B cell (primary cell): ENCODE measurements at regions not wholly inside any gene's neighbourhood (a gene's known extent, or its start where the extent isn't known, plus 50 kb on each side); places are given as distances from the start of the nearest gene placed in this dataset.

Source experiments
- ATAC-seq: fragments of 200-7000 bp; cut with Tn5 transposase; one replicate; pipeline ENCODE4 v1.10.0; 2021; ENCODE audit warnings: low read depth, mild to moderate bottlenecking, moderate number of reproducible peaks, moderate library complexity
- CTCF ChIA-PET: fragments of 350-600 bp; sonication (Branson Sonifier 250); formaldehyde crosslinking; loops from one replicate; lab custom pipeline; 2021; ENCODE audit warnings: antibody characterized with exemption, inconsistent platforms; lab: Charles Lee
- POLR2A ChIA-PET: fragments of 350-600 bp; sonication (Branson Sonifier 250); formaldehyde crosslinking; loops from one replicate; lab custom pipeline; 2021; ENCODE audit warnings: antibody characterized with exemption; lab: Charles Lee
- DNase-seq: peaks from one replicate; pipeline ENCODE4 v3.0.0; 2013
- H2AFZ ChIP-seq: 2 replicates; pipeline ENCODE4 v1.6.1; 2012; ENCODE audit warnings: mild to moderate bottlenecking, low read depth, low read length; ENCODE audit not compliant: insufficient read depth, poor library complexity, severe bottlenecking
- H3K27ac ChIP-seq, 2 donors: 1 replicate in 1 of 2; 2 replicates in 1 of 2; pipeline ENCODE4 v1.5.1; 2012 to 2013; ENCODE audit warnings: low read length in 2 of 2, mild to moderate bottlenecking in 2 of 2, moderate library complexity in 1 of 2
- H3K27me3 ChIP-seq, 4 experiments: fragments of 200-600 bp in 1 of 4; sonication (generic) in 1 of 4; replicated peaks in 1 of 4; 1 replicate in 2 of 4; 2 replicates in 2 of 4; pipeline versions ENCODE4 v1.6.1 to v1.7.0; 2013 to 2016; ENCODE audit warnings: low read length in 3 of 4, mild to moderate bottlenecking in 2 of 4, mixed read lengths in 1 of 4, moderate library complexity in 1 of 4; ENCODE audit not compliant: insufficient read depth in 4 of 4, control insufficient read depth in 3 of 4; ENCODE audit errors: control extremely low read depth in 1 of 4
- H3K36me3 ChIP-seq, 2 experiments: replicated peaks in 1 of 2; 1 replicate in 1 of 2; 2 replicates in 1 of 2; pipeline versions ENCODE4 v1.6.1 to v1.7.1; 2013; ENCODE audit warnings: low read length in 1 of 2; ENCODE audit not compliant: insufficient read depth in 2 of 2, control insufficient read depth in 1 of 2; ENCODE audit errors: control extremely low read depth in 1 of 2, extremely low read depth in 1 of 2
- H3K4me1 ChIP-seq, 2 donors: fragments of 200-600 bp in 1 of 2; sonication (generic) in 1 of 2; 1 replicate in 1 of 2; 2 replicates in 1 of 2; pipeline versions ENCODE4 v1.5.1 to v1.6.1; 2013 to 2017; ENCODE audit warnings: low read length in 2 of 2; ENCODE audit not compliant: control insufficient read depth in 2 of 2, insufficient read depth in 2 of 2
- H3K4me2 ChIP-seq: replicated peaks from 2 replicates; pipeline ENCODE3; 2012; ENCODE audit warnings: mild to moderate bottlenecking, low read depth, low read length; ENCODE audit not compliant: poor library complexity, severe bottlenecking
- H3K4me3 ChIP-seq, 5 experiments: fragments of 200-600 bp in 1 of 5; sonication (generic) in 1 of 5; 1 replicate in 3 of 5; 2 replicates in 2 of 5; pipeline versions ENCODE4 v1.5.1 to v1.7.0; 2011 to 2016; ENCODE audit warnings: low read length in 4 of 5, mild to moderate bottlenecking in 4 of 5, low read depth in 2 of 5, control low read depth in 1 of 5, moderate library complexity in 1 of 5; ENCODE audit not compliant: insufficient read depth in 1 of 5; ENCODE audit errors: control extremely low read depth in 1 of 5, extremely low read depth in 1 of 5
- H3K79me2 ChIP-seq: fragments of 200-600 bp; sonication (generic); one replicate; pipeline ENCODE4 v1.6.0; 2016; ENCODE audit warnings: low read length; ENCODE audit not compliant: control insufficient read depth, insufficient read depth
- H3K9ac ChIP-seq: fragments of 200-600 bp; sonication (generic); 2 replicates; pipeline ENCODE4 v1.6.1; 2017; ENCODE audit warnings: mild to moderate bottlenecking, low read length, moderate library complexity
- H3K9me3 ChIP-seq, 3 donors: one replicate each; pipeline versions ENCODE4 v1.6.1 to v1.7.1; 2013; ENCODE audit warnings: low read length in 2 of 3; ENCODE audit not compliant: control insufficient read depth in 2 of 3, insufficient read depth in 1 of 3; ENCODE audit errors: control extremely low read depth in 1 of 3
- H4K20me1 ChIP-seq: 2 replicates; pipeline ENCODE4 v1.6.0; 2012; ENCODE audit warnings: mild to moderate bottlenecking, low read length; ENCODE audit not compliant: insufficient read depth, control insufficient read depth, poor library complexity, severe bottlenecking
- H3K27ac Mint-ChIP-seq: one replicate; pipeline ENCODE4 v1.8.0; 2021; ENCODE audit warnings: mixed read lengths
- H3K27me3 Mint-ChIP-seq: one replicate; pipeline ENCODE4 v1.8.0; 2021; ENCODE audit warnings: mixed read lengths
- H3K4me1 Mint-ChIP-seq: one replicate; pipeline ENCODE4 v1.8.0; 2021; ENCODE audit warnings: mixed read lengths
- H3K4me3 Mint-ChIP-seq: one replicate; pipeline ENCODE4 v1.8.0; 2021; ENCODE audit warnings: mixed read lengths
- H3K9me3 Mint-ChIP-seq: one replicate; pipeline ENCODE4 v1.8.0; 2022; ENCODE audit warnings: mixed read lengths; ENCODE audit not compliant: insufficient read depth
- CTCF ChIP-seq: fragments of 200-600 bp; IDR thresholded peaks from one replicate; pipeline ENCODE4 v1.8.0; 2022; ENCODE audit warnings: antibody characterized with exemption, mild to moderate bottlenecking
- EZH2 ChIP-seq: IDR thresholded peaks from 2 replicates; pipeline ENCODE4 v1.6.1; 2012; ENCODE audit warnings: borderline replicate concordance, low read depth, mild to moderate bottlenecking, moderate library complexity, low read length; ENCODE audit not compliant: insufficient read depth, poor library complexity, severe bottlenecking
- WGBS: methylation state at CpG from one replicate; pipeline ENCODE4 v1.1.5; 2013; ENCODE audit warnings: missing lambda C conversion rate; ENCODE audit not compliant: insufficient coverage; 5-methylcytosine and 5-hydroxymethylcytosine counted together
- intact Hi-C: fragments of 100-400 bp; cut with micrococcal nuclease; formaldehyde crosslinking; loops from one replicate; pipeline ENCODE4 v1.10.0; 2022

- 100% methylated on average over 1 of the region's 8 CpGs for WGBS
- Histone ChIP-seq H2AFZ (no peak overlapping the region), H4K20me1 (no peaks in the 10 kb centered on the region), H3K4me2 (no peak overlapping the region), H3K27me3 (peaks cover 0 to 21% (median 1%) of the 10 kb centered on the region in 4 experiments), H3K79me2 (no peaks in the 10 kb centered on the region), H3K4me3 (no peak overlapping the region), H3K36me3 (no peaks in the 10 kb centered on the region), H3K9me3 (no peaks in the 10 kb centered on the region), H3K27ac (no peak overlapping the region), H3K4me1 (peaks cover 8 to 13% of the 10 kb centered on the region in 2 donors), H3K9ac (no peak overlapping the region)
- H3K4me3 Mint-ChIP-seq: no peak overlapping the region
- ChIA-PET POLR2A (no interaction called here), CTCF (interaction anchor here (3.3 to 4.6 kb wide), 2 partner anchors 938 to 1094 kb away, joined by 18 to 23 read pairs; no protein-coding TSS in a partner anchor)
- peaks cover 44% of the 10 kb centered on the region for H3K27me3 Mint-ChIP-seq
- no peaks in the 10 kb centered on the region for H3K9me3 Mint-ChIP-seq
- no peak for DNase-seq
- ATAC-seq: no peak
- intact Hi-C loops: loop anchor here (5.0 kb wide), 1 partner anchor 924 kb away; no protein-coding TSS in a partner anchor
- H3K4me1 Mint-ChIP-seq: peaks cover 12% of the 10 kb centered on the region
- TF ChIP-seq CTCF (no peak), EZH2 (no peak)
- H3K27ac Mint-ChIP-seq: no peak overlapping the region
These were observed 433.7 kb upstream of the MGMT start for GRCh38 chr10:129033340-129033739.

- Histone ChIP-seq H3K9ac (no peak overlapping the region), H3K4me1 (peaks cover 8 to 13% of the 10 kb centered on the region in 2 donors), H3K4me2 (no peak overlapping the region), H4K20me1 (no peaks in the 10 kb centered on the region), H2AFZ (no peak overlapping the region), H3K27me3 (peaks cover 0 to 21% (median 1%) of the 10 kb centered on the region in 4 experiments), H3K4me3 (no peak overlapping the region), H3K36me3 (no peaks in the 10 kb centered on the region), H3K27ac (no peak overlapping the region), H3K79me2 (no peaks in the 10 kb centered on the region), H3K9me3 (no peaks in the 10 kb centered on the region)
- peaks cover 48% of the 10 kb centered on the region for H3K27me3 Mint-ChIP-seq
- 28% methylated on average over 11 of the region's 14 CpGs for WGBS
- no peaks in the 10 kb centered on the region for H3K9me3 Mint-ChIP-seq
- ATAC-seq: no peak
- no peak overlapping the region for H3K4me3 Mint-ChIP-seq
- ChIA-PET POLR2A (no interaction called here), CTCF (interaction anchor here (2.6 to 4.6 kb wide), 2 partner anchors 937 to 1094 kb away, joined by 9 to 18 read pairs; no protein-coding TSS in a partner anchor)
- TF ChIP-seq CTCF (no peak), EZH2 (no peak)
- intact Hi-C loops: loop anchor here (5.0 kb wide), 1 partner anchor 923 kb away; no protein-coding TSS in a partner anchor
- DNase-seq: no peak
- H3K27ac Mint-ChIP-seq: no peak overlapping the region
- peaks cover 12% of the 10 kb centered on the region for H3K4me1 Mint-ChIP-seq
These were observed 433.2 kb upstream of the MGMT start for GRCh38 chr10:129033790-129034272.
